HEK293 (cell line): ENCODE measurements at regions not wholly inside any gene's neighbourhood (a gene's known extent, or its start where the extent isn't known, plus 50 kb on each side); places are given as distances from the start of the nearest gene placed in this dataset.

Experiments used
- YY2 ChIP-seq: fragments of 450-650 bp; formaldehyde crosslinking; IDR thresholded peaks from 2 replicates; pipeline ENCODE4 v1.5.1; 2016; ENCODE audit warnings: missing biosample characterization, missing genetic modification characterization
- ZBTB17 ChIP-seq: fragments of 450-650 bp; formaldehyde crosslinking; IDR thresholded peaks from 2 replicates; pipeline ENCODE4 v1.5.1; 2016; ENCODE audit warnings: missing biosample characterization, missing genetic modification characterization
- ZNF132 ChIP-seq: fragments of 450-650 bp; formaldehyde crosslinking; IDR thresholded peaks from 2 replicates; pipeline ENCODE4 v1.5.1; 2017; ENCODE audit warnings: missing biosample characterization, missing genetic modification characterization, borderline replicate concordance
- ZNF169 ChIP-seq: fragments of 450-650 bp; formaldehyde crosslinking; IDR thresholded peaks from 2 replicates; pipeline ENCODE4 v1.5.1; 2016; ENCODE audit warnings: missing biosample characterization, missing genetic modification characterization
- ZNF2 ChIP-seq: fragments of 450-650 bp; formaldehyde crosslinking; IDR thresholded peaks from 2 replicates; pipeline ENCODE4 v1.5.1; 2016; ENCODE audit warnings: missing biosample characterization, missing genetic modification characterization
- ZNF48 ChIP-seq: fragments of 450-650 bp; formaldehyde crosslinking; IDR thresholded peaks from 2 replicates; pipeline ENCODE4 v1.5.1; 2016; ENCODE audit warnings: missing biosample characterization, missing genetic modification characterization
- ZNF529 ChIP-seq: fragments of 450-650 bp; formaldehyde crosslinking; IDR thresholded peaks from 2 replicates; pipeline ENCODE4 v1.5.1; 2017; ENCODE audit warnings: missing genetic modification characterization, missing biosample characterization; ENCODE audit not compliant: insufficient replicate concordance
- ZNF837 ChIP-seq: fragments of 450-650 bp; formaldehyde crosslinking; IDR thresholded peaks from 2 replicates; pipeline ENCODE4 v1.5.1; 2016; ENCODE audit warnings: missing biosample characterization, missing genetic modification characterization
- TF ChIP-seq, protein P1 (sequence below): fragments of 450-650 bp; formaldehyde crosslinking; IDR thresholded peaks from 2 replicates; pipeline ENCODE4 v1.5.1; 2016; ENCODE audit warnings: missing biosample characterization, missing genetic modification characterization
- TF ChIP-seq, protein P2 (sequence below): fragments of 450-650 bp; formaldehyde crosslinking; IDR thresholded peaks from 2 replicates; pipeline ENCODE4 v1.5.1; 2016; ENCODE audit warnings: missing biosample characterization, missing genetic modification characterization
- TF ChIP-seq, protein P3 (sequence below): fragments of 450-650 bp; formaldehyde crosslinking; IDR thresholded peaks from 2 replicates; pipeline ENCODE4 v1.5.1; 2016; ENCODE audit warnings: missing biosample characterization, missing genetic modification characterization, low read depth

- TF ChIP-seq ZBTB17 (no peak), ZNF837 (tag by site-specific recombination) (no peak), ZNF169 (tag by site-specific recombination) (no peak), ZNF529 (tag by site-specific recombination) (no peak), ZNF48 (tag by site-specific recombination) (no peak), YY2 (tag by site-specific recombination) (no peak), ZNF2 (no peak), ZNF132 (tag by site-specific recombination) (no peak)
- TF ChIP-seq, protein P1, sequence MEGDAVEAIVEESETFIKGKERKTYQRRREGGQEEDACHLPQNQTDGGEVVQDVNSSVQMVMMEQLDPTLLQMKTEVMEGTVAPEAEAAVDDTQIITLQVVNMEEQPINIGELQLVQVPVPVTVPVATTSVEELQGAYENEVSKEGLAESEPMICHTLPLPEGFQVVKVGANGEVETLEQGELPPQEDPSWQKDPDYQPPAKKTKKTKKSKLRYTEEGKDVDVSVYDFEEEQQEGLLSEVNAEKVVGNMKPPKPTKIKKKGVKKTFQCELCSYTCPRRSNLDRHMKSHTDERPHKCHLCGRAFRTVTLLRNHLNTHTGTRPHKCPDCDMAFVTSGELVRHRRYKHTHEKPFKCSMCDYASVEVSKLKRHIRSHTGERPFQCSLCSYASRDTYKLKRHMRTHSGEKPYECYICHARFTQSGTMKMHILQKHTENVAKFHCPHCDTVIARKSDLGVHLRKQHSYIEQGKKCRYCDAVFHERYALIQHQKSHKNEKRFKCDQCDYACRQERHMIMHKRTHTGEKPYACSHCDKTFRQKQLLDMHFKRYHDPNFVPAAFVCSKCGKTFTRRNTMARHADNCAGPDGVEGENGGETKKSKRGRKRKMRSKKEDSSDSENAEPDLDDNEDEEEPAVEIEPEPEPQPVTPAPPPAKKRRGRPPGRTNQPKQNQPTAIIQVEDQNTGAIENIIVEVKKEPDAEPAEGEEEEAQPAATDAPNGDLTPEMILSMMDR (tag by site-specific recombination): no peak
- TF ChIP-seq, protein P2, sequence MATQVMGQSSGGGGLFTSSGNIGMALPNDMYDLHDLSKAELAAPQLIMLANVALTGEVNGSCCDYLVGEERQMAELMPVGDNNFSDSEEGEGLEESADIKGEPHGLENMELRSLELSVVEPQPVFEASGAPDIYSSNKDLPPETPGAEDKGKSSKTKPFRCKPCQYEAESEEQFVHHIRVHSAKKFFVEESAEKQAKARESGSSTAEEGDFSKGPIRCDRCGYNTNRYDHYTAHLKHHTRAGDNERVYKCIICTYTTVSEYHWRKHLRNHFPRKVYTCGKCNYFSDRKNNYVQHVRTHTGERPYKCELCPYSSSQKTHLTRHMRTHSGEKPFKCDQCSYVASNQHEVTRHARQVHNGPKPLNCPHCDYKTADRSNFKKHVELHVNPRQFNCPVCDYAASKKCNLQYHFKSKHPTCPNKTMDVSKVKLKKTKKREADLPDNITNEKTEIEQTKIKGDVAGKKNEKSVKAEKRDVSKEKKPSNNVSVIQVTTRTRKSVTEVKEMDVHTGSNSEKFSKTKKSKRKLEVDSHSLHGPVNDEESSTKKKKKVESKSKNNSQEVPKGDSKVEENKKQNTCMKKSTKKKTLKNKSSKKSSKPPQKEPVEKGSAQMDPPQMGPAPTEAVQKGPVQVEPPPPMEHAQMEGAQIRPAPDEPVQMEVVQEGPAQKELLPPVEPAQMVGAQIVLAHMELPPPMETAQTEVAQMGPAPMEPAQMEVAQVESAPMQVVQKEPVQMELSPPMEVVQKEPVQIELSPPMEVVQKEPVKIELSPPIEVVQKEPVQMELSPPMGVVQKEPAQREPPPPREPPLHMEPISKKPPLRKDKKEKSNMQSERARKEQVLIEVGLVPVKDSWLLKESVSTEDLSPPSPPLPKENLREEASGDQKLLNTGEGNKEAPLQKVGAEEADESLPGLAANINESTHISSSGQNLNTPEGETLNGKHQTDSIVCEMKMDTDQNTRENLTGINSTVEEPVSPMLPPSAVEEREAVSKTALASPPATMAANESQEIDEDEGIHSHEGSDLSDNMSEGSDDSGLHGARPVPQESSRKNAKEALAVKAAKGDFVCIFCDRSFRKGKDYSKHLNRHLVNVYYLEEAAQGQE: no peak
- TF ChIP-seq, protein P3, sequence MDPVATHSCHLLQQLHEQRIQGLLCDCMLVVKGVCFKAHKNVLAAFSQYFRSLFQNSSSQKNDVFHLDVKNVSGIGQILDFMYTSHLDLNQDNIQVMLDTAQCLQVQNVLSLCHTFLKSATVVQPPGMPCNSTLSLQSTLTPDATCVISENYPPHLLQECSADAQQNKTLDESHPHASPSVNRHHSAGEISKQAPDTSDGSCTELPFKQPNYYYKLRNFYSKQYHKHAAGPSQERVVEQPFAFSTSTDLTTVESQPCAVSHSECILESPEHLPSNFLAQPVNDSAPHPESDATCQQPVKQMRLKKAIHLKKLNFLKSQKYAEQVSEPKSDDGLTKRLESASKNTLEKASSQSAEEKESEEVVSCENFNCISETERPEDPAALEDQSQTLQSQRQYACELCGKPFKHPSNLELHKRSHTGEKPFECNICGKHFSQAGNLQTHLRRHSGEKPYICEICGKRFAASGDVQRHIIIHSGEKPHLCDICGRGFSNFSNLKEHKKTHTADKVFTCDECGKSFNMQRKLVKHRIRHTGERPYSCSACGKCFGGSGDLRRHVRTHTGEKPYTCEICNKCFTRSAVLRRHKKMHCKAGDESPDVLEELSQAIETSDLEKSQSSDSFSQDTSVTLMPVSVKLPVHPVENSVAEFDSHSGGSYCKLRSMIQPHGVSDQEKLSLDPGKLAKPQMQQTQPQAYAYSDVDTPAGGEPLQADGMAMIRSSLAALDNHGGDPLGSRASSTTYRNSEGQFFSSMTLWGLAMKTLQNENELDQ (tag by site-specific recombination): no peak
These were observed 279.3 kb upstream of the ANKRD55 start for GRCh38 chr5:56512313-56512996.
